ENCODE measurements at regions not wholly inside any gene's neighbourhood (a gene's known extent, or its start where the extent isn't known, plus 50 kb on each side); places are given as distances from the start of the nearest gene placed in this dataset.

- TF ChIP-seq POLR2A (IDR thresholded peaks at IDR 0.05; ENCODE audit: control extremely low read depth in 1 of 2, low read depth in 2 of 2, low read length in 2 of 2): no peak
- TF ChIP-seq TAF1 (IDR thresholded peaks at IDR 0.05; ENCODE audit: low read depth, low read length): no peak
- no peak for TF ChIP-seq EZH2 (IDR thresholded peaks at IDR 0.05; ENCODE audit: low read depth, low read length, severe bottlenecking)
- no peak for TF ChIP-seq POLR2AphosphoS5 (IDR thresholded peaks at IDR 0.05; ENCODE audit: low read depth, low read length)
- no peak for TF ChIP-seq CTCF (IDR thresholded peaks at IDR 0.05; ENCODE audit: control extremely low read depth in 1 of 3, insufficient read depth in 1 of 3, low read depth in 1 of 3, low read length in 3 of 3)
Measured at GRCh38 chr1:90809093-90809492, 92.0 kb upstream of the BARHL2 start.

Measured in H1 (cell line).